OCI-LY1 (cell line): ENCODE measurements at regions not wholly inside any gene's neighbourhood (a gene's known extent, or its start where the extent isn't known, plus 50 kb on each side); places are given as distances from the start of the nearest gene placed in this dataset.

Experiments used
- H2AFZ ChIP-seq: fragments of 200-600 bp; sonication (generic), shearing (Covaris generic); 2 replicates; pipeline ENCODE4 v1.6.0; 2014; ENCODE audit warnings: antibody characterized with exemption, mild to moderate bottlenecking, low read length
- H3F3A ChIP-seq: fragments of 200-600 bp; sonication (generic), shearing (Covaris generic); 2 replicates; pipeline ENCODE4 v1.6.0; 2014; ENCODE audit warnings: mild to moderate bottlenecking, antibody characterized with exemption, low read length, moderate library complexity; ENCODE audit not compliant: insufficient read depth
- H3K27ac ChIP-seq: fragments of 200-600 bp; sonication (generic); 2 replicates; pipeline ENCODE4 v1.5.1; 2014; ENCODE audit warnings: low read length, mixed run types, mild to moderate bottlenecking, low read depth; ENCODE audit not compliant: poor library complexity, severe bottlenecking
- H3K27me3 ChIP-seq: fragments of 200-600 bp; sonication (generic); 2 replicates; pipeline ENCODE4 v1.6.0; 2014; ENCODE audit warnings: antibody characterized with exemption, mild to moderate bottlenecking, low read length, moderate library complexity; ENCODE audit not compliant: insufficient read depth
- H3K36me3 ChIP-seq: fragments of 200-600 bp; sonication (generic); 2 replicates; pipeline ENCODE4 v1.6.1; 2014; ENCODE audit warnings: mild to moderate bottlenecking, antibody characterized with exemption, low read length, moderate library complexity, mixed read lengths; ENCODE audit not compliant: insufficient read depth
- H3K4me1 ChIP-seq: fragments of 200-600 bp; sonication (generic); 2 replicates; pipeline ENCODE4 v1.5.1; 2014; ENCODE audit warnings: mild to moderate bottlenecking, low read length, moderate library complexity; ENCODE audit not compliant: insufficient read depth, severe bottlenecking
- H3K4me2 ChIP-seq: fragments of 200-600 bp; sonication (generic), shearing (Covaris generic); 2 replicates; pipeline ENCODE4 v1.6.1; 2014; ENCODE audit warnings: low read length
- H3K4me3 ChIP-seq: fragments of 200-600 bp; sonication (generic); 2 replicates; pipeline ENCODE4 v1.5.1; 2014; ENCODE audit warnings: low read length, low read depth, mild to moderate bottlenecking, mixed read lengths; ENCODE audit not compliant: poor library complexity, severe bottlenecking
- H3K79me2 ChIP-seq: fragments of 200-600 bp; shearing (Covaris generic); 2 replicates; pipeline ENCODE4 v1.6.1; 2016; ENCODE audit warnings: mixed run types, low read length, mixed read lengths; ENCODE audit not compliant: insufficient read depth
- H3K9ac ChIP-seq: fragments of 200-600 bp; sonication (generic), shearing (Covaris generic); 2 replicates; pipeline ENCODE4 v1.6.1; 2014; ENCODE audit warnings: mild to moderate bottlenecking, low read length, mixed read lengths
- H3K9me2 ChIP-seq: fragments of 200-600 bp; sonication (generic), shearing (Covaris generic); 2 replicates; pipeline ENCODE4 v1.6.1; 2014; ENCODE audit warnings: low read depth, mild to moderate bottlenecking, low read length, mixed read lengths
- H3K9me3 ChIP-seq: fragments of 200-600 bp; shearing (Covaris generic); 2 replicates; pipeline ENCODE4 v1.6.1; 2014; ENCODE audit warnings: low read length, mixed read lengths
- H4K20me1 ChIP-seq: fragments of 200-600 bp; sonication (generic), shearing (Covaris generic); 2 replicates; pipeline ENCODE4 v1.6.0; 2016; ENCODE audit warnings: mild to moderate bottlenecking, low read length; ENCODE audit not compliant: insufficient read depth
- EZH2 ChIP-seq: fragments of 200-600 bp; sonication (generic), shearing (Covaris generic); IDR thresholded peaks from 2 replicates; pipeline ENCODE4 v1.8.0; 2017; ENCODE audit warnings: borderline replicate concordance, mixed run types, mild to moderate bottlenecking, antibody characterized with exemption, low read length, moderate library complexity, mixed read lengths
- TF ChIP-seq, protein P1 (sequence below): fragments of 200-600 bp; sonication (generic), shearing (Covaris generic); IDR thresholded peaks from 2 replicates; pipeline ENCODE4 v1.5.1; 2017; ENCODE audit warnings: mild to moderate bottlenecking, antibody characterized with exemption, low read length, moderate library complexity, mixed read lengths

DNA sequence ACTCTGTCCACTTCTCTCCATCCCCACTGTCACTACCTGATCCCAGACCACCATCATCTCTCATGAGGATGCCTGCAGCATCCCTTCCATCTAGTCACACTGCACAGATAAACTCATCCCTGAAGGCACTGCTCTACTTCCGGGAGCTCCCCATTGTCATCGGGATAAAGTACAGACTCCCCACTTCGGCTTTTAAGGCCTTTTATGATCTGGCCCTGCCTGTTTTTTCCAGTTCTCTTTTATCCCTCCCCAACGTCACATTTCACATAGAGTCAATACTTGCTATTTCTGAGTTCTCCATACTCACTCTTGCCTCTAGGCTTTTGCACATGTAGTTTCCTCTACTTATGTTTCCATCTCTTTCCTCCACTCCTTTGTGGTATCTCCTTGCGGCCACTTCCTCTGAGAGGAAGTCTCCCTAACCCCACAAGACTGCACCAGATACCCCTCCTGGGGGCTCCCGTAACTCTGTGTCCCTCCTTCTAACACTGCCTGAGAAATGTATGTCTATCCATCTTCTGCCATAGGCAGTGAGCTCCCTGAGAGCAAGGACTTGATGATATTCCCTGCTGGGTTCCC, 66.9 kb downstream of the COPRS start:
- Histone ChIP-seq H3K4me2 (no peak overlapping the region), H3K9me3 (no peaks in the 10 kb centered on the region), H3F3A (no peaks in the 10 kb centered on the region), H3K4me3 (no peak overlapping the region), H3K27me3 (no peaks in the 10 kb centered on the region), H3K9ac (no peak overlapping the region), H3K27ac (no peak overlapping the region), H3K79me2 (no peaks in the 10 kb centered on the region), H2AFZ (no peak overlapping the region), H3K4me1 (no peaks in the 10 kb centered on the region), H4K20me1 (no peaks in the 10 kb centered on the region), H3K9me2 (no peaks in the 10 kb centered on the region), H3K36me3 (no peaks in the 10 kb centered on the region; the same call in 1 of the 2 replicates)
- no peak for TF ChIP-seq EZH2
- TF ChIP-seq, protein P1, sequence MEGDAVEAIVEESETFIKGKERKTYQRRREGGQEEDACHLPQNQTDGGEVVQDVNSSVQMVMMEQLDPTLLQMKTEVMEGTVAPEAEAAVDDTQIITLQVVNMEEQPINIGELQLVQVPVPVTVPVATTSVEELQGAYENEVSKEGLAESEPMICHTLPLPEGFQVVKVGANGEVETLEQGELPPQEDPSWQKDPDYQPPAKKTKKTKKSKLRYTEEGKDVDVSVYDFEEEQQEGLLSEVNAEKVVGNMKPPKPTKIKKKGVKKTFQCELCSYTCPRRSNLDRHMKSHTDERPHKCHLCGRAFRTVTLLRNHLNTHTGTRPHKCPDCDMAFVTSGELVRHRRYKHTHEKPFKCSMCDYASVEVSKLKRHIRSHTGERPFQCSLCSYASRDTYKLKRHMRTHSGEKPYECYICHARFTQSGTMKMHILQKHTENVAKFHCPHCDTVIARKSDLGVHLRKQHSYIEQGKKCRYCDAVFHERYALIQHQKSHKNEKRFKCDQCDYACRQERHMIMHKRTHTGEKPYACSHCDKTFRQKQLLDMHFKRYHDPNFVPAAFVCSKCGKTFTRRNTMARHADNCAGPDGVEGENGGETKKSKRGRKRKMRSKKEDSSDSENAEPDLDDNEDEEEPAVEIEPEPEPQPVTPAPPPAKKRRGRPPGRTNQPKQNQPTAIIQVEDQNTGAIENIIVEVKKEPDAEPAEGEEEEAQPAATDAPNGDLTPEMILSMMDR = no peak

DNA sequence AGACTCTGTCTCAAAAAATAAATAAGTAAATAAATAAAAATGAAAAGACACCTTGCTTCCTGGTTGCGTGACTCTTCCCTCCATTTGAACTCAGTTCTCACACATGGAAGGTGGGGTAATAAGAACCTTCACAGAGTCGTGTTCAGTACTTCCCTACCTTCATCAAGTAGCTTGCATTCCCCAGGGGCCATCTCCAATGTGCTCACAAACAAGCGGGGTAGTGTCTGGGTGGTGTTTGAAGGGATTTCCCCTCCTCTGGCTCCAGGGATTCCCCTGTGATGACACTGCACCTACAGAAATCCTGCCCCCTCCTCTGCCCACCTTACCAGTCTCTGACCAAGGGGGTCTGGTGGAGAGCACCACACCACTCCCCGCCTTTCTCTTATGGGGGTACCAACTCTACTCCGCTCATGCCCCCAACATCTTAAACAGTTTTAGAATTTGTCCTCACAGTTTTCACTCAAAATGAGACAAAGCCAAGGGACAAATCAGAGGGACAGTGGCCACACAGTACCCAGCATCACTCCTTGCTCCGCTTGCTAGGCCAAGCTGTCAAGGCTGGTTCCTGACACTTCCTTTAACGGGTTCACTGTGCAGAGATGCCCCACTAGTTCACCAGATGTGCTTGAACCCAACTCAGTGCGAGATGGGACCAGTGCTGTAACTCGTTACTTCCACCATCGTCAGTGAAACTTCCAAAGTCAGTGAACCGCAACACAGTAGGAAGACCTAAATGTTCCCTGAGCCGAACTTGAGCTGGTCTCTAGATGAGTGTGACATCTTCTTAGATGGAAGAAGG, 69.1 kb downstream of the COPRS start:
- Histone ChIP-seq H3K4me1 (no peaks in the 10 kb centered on the region), H3K4me2 (no peak overlapping the region), H3K36me3 (no peaks in the 10 kb centered on the region; the same call in 1 of the 2 replicates), H3K9me3 (no peaks in the 10 kb centered on the region), H3K27me3 (no peaks in the 10 kb centered on the region), H3K79me2 (no peaks in the 10 kb centered on the region), H3K9me2 (no peaks in the 10 kb centered on the region), H3K27ac (no peak overlapping the region), H4K20me1 (no peaks in the 10 kb centered on the region), H2AFZ (no peak overlapping the region), H3K9ac (no peak overlapping the region), H3K4me3 (no peak overlapping the region), H3F3A (no peaks in the 10 kb centered on the region)
- TF ChIP-seq, protein P1 = no peak
- TF ChIP-seq EZH2 = no peak

DNA sequence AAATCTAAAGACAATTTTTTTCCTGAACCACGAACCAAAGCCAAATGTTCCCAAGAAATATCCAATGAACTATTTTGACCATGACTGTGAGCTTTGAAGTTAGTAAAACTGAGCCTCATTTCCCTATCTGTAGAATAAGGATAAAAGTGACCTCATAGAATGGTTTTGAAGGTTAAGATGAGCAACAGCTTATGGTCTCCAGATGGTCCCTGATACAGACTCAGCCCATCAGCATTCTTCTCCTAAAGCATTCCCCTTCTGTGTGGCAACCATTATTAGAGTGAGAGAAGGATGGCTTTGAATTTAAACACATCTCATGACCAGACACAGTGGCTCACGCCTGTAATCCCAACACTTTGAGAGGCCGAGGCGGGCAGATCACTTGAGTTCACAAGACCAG, 70.1 kb downstream of the COPRS start:
- no peak overlapping the region for H2AFZ ChIP-seq

More for the DNA sequence above, 70.1 kb downstream of the COPRS start:
- TF ChIP-seq, protein P1 = no peak
- no peak overlapping the region for H3K9ac ChIP-seq
- H3K9me2 ChIP-seq = no peaks in the 10 kb centered on the region
- H3K27me3 ChIP-seq = no peaks in the 10 kb centered on the region
- no peaks in the 10 kb centered on the region for H3K9me3 ChIP-seq
- no peaks in the 10 kb centered on the region for H3K79me2 ChIP-seq
- H3K4me3 ChIP-seq = no peak overlapping the region
- no peak overlapping the region for H3K27ac ChIP-seq
- H3K36me3 ChIP-seq = no peaks in the 10 kb centered on the region
- no peaks in the 10 kb centered on the region for H4K20me1 ChIP-seq
- H3K4me2 ChIP-seq = no peak overlapping the region
- no peaks in the 10 kb centered on the region for H3F3A ChIP-seq
- no peaks in the 10 kb centered on the region for H3K4me1 ChIP-seq
